Medulla oblongata (tissue), 1 donor: ENCODE measurements at regions not wholly inside any gene's neighbourhood (a gene's known extent, or its start where the extent isn't known, plus 50 kb on each side); places are given as distances from the start of the nearest gene placed in this dataset.

Experiments
- DNase-seq: peaks from one replicate; pipeline ENCODE4 v3.0.0-alpha.2; 2015; ENCODE audit errors: extremely low spot score

DNA sequence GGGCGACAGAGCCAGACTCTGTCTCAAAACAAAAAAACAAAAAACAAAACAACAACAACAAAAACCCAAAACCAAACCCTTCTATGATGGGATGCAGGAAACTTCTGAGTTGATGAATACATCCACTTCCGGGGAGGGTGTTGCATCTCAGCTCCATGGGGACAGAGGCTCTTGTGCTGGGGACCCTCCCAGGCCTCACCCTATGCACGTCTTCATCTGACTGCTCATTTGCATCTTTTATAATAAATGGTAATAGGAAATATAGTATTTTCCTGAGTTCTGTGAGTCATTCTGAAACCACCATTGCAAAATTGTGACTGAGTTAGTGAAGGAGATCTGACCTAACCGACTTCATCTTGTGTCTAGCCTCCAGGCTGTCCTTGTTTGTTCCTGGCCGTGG is 109.5 kb upstream of the SLC28A3 start:
- DNase-seq: no peak

DNA sequence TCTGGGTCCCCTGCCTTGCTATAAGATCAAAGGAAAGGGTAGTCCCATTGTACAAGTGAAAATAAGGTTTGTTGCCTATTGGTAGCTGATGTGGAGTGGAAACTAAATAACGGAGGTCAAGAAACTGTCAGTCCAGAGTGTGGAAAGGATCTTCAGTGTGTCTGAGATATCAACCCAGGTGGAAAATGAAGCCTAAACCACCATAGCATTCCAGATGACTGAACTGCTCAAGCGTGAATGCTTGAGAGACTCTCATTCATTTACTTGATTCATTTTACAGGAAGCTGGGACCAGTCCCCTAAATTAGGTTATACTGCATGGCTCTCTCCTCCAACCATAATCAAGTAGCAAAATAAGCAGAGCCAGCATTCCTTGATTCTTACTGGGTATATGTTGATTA is 116.0 kb upstream of the SLC28A3 start:
- DNase-seq: no peak

- DNase-seq: no peak
Observed at GRCh38 chr9:84460695-84461094, 120.1 kb upstream of the SLC28A3 start.

DNA sequence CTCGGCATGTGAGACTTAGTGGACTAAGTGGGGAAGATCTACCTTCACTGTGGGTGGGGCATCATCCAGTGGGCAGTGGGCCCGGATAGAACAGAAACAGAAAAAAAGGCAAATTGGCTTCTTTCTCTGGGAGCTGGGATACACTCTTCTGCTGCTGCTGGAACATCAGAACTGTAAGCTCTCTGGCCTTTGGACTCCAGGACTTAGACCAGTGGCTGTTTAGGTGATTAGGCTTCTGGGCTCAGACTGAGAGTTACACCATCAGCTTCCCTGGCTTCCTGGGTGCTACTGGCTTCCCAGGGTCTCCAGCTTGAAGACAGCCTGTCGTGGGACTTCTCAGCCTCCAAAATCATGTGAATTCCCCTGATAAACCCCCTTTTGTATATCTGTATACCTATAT is 122.7 kb upstream of the SLC28A3 start:
- no peak for DNase-seq

DNA sequence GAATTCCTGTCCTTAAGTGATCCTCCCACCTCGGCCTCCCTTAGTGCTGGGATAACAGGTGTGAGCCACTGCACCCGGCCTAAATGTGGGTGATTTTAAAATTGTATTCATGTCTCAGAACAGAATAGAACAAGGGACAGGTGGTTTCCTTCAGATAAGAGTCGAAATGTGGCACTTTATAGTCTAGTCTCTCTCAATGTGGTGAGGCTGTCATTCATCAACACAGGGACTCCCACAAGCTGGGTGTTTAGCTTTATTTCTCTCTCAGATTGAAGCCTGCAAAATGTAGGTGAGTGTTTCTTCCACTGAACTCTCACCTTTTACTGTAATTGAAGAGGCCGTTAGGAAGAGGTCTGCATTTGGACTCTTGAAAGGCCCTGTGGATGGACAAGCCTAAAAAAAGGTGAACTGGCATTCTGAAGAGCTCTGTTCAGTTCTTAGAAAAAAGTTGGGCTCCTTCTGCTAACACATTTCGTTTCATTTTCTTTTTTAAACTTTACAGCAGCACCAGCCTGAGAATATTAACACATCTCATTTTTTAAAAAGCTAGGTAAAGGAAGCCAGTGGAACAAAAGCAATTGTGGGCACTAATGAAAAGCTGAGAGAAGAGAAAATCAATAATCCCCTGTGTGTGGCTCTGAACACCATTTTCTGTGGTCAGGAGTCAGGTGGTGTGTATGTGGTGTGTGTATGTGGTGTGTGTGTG is 126.2 kb upstream of the SLC28A3 start:
- DNase-seq: no peak

- DNase-seq: no peak
Observed at GRCh38 chr9:84471816-84472215, 131.3 kb upstream of the SLC28A3 start.

- DNase-seq: no peak
Observed at GRCh38 chr9:84478996-84479395, 138.4 kb upstream of the SLC28A3 start.

DNA sequence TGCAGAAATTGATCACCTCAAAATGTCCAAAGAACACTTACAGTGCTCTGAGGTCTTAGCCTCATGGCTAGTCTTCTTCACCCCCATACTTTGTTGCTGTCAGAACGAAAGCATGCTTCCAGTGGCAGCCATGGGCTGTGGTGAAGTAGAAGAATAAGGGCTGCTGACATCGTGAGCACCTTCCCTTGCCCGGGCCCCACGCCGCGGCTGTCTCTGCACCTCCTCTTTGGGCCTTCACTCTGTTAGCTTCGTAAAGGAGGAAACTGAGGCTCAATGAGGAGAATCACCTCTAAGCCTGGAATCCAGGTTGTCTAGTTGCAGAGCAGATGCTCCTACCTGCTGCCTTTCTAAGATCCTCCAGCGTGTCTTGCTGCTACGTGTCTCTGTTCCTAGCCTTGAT is 139.5 kb upstream of the SLC28A3 start:
- DNase-seq: no peak

- DNase-seq: no peak
Observed at GRCh38 chr9:84481231-84481630, 140.7 kb upstream of the SLC28A3 start.

DNA sequence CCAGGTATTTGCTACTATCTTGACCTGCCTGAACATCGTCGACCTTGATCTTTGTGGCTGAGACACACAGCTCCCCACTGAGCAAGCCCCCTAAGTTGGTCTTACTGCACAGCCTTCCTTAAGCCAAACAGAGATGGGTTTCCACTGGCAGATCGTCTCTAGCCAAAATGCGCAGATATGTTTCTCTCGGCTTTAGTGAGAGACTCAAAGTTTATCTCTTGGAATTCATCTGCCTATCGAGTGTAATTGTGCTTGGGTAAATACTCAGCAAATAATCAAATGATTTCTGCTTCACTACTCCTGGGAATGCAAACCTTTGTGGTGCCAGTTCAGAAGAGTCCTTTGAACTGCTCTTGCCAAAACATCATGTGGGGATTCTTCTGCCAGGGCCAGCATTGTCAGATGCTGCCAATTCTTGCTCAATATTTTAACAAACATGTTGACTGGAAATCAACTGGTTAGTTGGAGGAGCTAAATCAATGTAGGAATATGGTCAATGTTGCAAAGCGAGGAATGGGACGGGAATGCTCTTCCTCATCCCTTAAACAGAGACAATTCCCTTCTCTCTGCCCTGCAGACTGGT is 141.2 kb upstream of the SLC28A3 start:
- DNase-seq: no peak

GRCh38 chr9:84482607-84483006 is 142.0 kb upstream of the SLC28A3 start:
- DNase-seq: no peak

GRCh38 chr9:84484172-84484571 is 143.6 kb upstream of the SLC28A3 start:
- DNase-seq: no peak

GRCh38 chr9:84485539-84485938 is 145.0 kb upstream of the SLC28A3 start:
- DNase-seq: no peak

GRCh38 chr9:84486663-84487062 is 146.1 kb upstream of the SLC28A3 start:
- no peak for DNase-seq

GRCh38 chr9:84490206-84490841 is 149.8 kb upstream of the SLC28A3 start:
- DNase-seq: no peak

DNA sequence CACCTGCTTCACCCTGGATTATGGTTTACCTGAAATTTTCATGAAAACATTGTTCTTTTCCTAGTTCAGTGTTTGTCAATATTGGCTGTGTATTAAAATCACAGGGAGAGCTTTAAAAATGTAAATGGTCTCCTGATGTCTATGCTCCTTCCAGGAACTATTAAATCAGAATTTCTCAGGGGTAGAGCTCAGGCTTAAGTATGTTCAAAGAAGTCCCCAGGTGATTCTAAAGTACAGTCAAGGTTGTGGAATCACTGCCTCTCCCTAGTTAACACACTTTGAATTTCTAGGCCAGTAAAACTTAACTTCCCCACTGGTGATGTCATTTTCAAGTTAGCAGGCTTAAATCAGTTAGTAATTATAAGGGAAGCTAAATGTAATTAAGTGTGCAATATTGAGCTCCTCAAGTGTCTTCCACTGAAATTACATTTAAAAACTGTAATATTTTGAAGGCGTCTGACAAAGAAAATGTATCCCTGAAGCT is 150.3 kb upstream of the SLC28A3 start:
- DNase-seq: no peak

DNA sequence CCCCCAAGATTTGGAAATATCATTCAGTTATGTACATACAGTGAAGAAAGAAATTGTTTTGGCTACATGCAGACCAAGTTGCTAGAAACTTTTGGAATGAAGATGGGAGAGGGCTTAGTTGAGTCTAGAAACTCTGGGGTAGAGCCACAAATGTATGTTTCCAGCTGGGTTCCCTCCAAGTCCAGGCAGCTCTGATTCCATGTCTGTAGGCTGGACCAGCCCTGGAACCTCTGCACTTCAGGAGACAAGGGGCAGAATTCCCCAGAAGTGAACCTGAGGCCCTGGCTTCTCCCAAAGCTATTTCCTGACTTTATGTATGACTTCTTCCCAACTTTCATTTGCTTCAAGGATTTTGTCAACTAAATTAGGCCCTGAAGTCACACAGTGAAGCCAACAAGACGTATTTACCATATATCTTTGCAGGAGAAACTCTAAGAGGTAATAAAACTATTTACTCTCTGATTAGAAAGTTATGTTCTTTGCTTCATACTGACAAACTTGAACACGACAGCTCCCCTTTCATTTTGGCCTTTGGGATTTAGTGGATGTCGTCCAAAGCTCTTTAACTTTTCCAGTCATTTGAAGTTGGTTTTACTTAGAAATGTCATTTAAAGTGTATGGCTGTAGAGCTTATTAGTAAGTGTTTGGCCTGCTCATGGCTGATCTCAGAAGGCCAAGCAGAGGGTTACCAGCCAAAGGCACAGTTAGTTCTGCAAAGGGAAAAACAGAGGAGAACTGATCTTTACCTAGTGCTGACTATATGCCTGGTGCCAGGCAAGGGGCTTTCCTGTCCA is 152.0 kb upstream of the SLC28A3 start:
- DNase-seq: no peak

DNA sequence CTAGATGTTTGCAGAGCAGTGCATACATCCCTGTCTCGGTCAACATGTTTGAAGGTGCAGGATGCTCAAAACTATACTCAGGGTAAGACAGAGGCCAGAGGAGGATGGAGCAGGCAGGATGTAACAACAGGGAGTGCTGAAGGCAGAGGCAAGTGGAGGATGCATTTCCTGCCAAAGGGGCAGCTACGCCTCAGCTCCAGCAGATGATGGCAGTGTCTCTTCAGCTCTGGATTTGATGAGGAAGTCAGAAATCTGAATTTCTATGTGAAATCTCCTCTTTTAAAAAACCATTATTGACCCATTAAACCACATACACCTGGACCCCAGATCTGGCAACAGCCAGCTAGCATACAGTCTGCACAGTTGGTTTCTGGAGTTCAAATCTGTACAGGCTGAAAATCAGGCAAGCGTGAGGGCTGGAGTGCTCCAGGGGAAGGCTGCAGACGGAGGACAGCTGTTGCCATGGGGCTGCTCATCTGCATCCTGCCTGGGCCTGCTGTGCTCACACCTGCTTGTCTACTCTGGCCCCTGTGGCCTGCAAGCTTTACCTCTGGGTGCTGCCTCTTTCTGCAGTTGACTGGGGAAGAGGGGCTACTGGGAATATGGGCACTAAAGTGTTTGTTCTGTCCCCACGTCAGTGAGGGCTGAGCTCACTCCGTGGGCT is 152.9 kb upstream of the SLC28A3 start:
- DNase-seq: no peak

GRCh38 chr9:84499969-84500582 is 159.5 kb upstream of the SLC28A3 start:
- no peak for DNase-seq

GRCh38 chr9:84500826-84501225 is 160.3 kb upstream of the SLC28A3 start:
- DNase-seq: no peak

DNA sequence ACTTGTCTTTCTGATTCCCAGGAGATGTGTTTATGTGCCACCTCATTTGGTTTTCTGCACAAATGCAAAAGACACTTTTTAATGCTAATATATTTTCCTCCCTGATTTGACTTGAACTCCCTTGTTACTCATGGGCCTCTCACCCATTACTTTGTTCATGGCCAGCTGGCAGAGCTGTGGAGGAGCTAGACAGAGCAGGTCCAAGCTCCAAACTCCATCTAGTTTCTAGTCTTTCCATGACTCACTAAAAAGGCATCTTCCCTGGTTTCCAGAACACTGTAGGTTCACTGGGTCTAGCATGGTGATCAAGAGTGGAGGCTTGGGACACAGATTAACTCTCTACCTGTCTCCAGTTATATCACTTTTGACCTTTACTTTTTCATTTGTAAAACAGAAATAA is 161.0 kb upstream of the SLC28A3 start:
- DNase-seq: no peak
